ENCODE measurements at regions not wholly inside any gene's neighbourhood (a gene's known extent, or its start where the extent isn't known, plus 50 kb on each side); places are given as distances from the start of the nearest gene placed in this dataset.

GRCh38 chr12:24533716-24534352, 415.1 kb downstream of the BCAT1 start:
- TF ChIP-seq CTCF (IDR thresholded peaks at IDR 0.05; ENCODE audit: poor library complexity) (no peak), EZH2 (IDR thresholded peaks at IDR 0.05; ENCODE audit: borderline replicate concordance) (no peak)
